IMR-90 (cell line): ENCODE measurements at regions not wholly inside any gene's neighbourhood (a gene's known extent, or its start where the extent isn't known, plus 50 kb on each side); places are given as distances from the start of the nearest gene placed in this dataset.

Source experiments
- MAFK ChIP-seq: IDR thresholded peaks from 2 replicates; pipeline ENCODE4 v1.6.1; 2012; ENCODE audit warnings: low read depth, low read length, improper control_type of control experiment
- MAZ ChIP-seq: IDR thresholded peaks from 2 replicates; pipeline ENCODE4 v1.6.1; 2012; ENCODE audit warnings: low read depth, mild to moderate bottlenecking, low read length, improper control_type of control experiment, moderate library complexity, borderline replicate concordance

DNA sequence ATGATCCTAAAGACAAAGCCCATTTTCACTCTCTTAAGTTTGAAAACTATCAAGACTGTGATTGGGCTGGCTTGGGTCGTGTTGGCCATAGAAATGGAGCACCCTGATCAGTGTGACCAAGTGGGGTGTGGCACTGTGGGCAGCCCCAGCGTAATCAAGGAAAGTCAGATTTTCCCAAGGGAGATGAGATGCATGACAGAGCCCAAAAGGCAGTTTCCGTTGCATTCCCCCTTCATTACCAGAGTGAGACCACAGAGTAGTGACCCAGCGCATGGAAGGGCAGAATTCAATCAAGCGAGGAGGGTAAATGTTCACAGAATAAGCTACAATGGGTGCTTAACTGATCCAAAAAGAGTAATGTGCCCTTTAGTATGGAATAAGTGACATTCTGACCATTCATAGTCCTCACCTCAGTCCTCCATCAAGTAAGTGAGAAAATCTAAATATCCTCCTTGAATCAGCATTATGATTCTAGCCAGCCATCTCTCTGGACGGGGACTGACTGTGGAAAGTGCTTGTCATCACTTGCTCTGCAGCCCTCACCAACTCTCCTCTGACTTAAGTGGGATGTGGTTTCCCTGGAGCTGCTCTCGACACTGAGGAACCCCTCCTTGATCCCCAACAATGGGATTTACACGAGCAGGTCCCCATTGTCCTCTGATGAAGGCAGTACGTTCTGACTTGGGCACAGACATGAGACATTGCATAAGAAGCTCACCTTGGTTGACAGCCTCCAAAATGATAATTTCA lies 430.5 kb downstream of the OCA2 start:
- TF ChIP-seq MAZ (no peak), MAFK (no peak)
